VCaP (cell line): ENCODE measurements at regions not wholly inside any gene's neighbourhood (a gene's known extent, or its start where the extent isn't known, plus 50 kb on each side); places are given as distances from the start of the nearest gene placed in this dataset.

Source experiments
- H3K27ac ChIP-seq: fragments of 450-650 bp; 2 replicates; pipeline ENCODE4 v1.5.1; 2017
- TF ChIP-seq, protein P1 (sequence below): fragments of 450-650 bp; conservative IDR thresholded peaks from 2 replicates; pipeline ENCODE4 v1.5.1; 2017; ENCODE audit warnings: mild to moderate bottlenecking, moderate library complexity

DNA sequence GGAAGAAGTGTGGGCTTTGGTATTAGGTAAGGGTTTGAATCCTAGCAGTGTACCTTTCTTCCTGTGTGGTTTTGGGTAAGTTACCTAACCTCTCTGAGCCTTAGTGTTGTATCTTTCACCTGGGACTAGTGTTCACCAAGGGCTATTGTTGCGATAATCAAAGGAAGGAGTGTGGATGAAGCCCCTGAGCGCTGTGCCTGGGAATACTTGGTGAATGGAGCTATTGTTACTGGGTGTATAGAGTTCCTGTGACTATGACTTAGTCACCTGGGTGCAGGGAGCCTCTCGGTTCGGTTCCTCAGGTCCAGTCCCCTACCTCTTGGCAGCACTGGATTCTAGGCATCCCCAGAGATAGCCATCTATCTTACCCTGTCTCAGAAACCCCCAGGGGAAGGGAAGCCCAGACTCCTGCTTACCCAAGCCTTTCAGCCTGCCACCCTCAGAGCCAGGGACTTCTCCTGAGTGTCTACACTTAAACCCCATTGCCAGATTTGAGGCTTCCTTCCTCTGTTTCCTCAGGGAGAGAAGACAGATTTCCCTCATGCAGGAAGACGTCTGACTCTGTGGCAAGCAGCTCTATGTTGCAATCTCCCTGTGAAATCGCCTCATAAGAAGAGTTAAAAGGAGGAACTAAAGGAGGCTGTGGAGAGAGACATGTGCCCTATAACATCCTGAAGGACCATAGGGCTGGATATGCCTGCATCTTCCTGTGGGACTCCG lies 181.0 kb upstream of the PITX1 start:
- H3K27ac ChIP-seq: no peak overlapping the region
- TF ChIP-seq, protein P1, sequence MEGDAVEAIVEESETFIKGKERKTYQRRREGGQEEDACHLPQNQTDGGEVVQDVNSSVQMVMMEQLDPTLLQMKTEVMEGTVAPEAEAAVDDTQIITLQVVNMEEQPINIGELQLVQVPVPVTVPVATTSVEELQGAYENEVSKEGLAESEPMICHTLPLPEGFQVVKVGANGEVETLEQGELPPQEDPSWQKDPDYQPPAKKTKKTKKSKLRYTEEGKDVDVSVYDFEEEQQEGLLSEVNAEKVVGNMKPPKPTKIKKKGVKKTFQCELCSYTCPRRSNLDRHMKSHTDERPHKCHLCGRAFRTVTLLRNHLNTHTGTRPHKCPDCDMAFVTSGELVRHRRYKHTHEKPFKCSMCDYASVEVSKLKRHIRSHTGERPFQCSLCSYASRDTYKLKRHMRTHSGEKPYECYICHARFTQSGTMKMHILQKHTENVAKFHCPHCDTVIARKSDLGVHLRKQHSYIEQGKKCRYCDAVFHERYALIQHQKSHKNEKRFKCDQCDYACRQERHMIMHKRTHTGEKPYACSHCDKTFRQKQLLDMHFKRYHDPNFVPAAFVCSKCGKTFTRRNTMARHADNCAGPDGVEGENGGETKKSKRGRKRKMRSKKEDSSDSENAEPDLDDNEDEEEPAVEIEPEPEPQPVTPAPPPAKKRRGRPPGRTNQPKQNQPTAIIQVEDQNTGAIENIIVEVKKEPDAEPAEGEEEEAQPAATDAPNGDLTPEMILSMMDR: no peak

DNA sequence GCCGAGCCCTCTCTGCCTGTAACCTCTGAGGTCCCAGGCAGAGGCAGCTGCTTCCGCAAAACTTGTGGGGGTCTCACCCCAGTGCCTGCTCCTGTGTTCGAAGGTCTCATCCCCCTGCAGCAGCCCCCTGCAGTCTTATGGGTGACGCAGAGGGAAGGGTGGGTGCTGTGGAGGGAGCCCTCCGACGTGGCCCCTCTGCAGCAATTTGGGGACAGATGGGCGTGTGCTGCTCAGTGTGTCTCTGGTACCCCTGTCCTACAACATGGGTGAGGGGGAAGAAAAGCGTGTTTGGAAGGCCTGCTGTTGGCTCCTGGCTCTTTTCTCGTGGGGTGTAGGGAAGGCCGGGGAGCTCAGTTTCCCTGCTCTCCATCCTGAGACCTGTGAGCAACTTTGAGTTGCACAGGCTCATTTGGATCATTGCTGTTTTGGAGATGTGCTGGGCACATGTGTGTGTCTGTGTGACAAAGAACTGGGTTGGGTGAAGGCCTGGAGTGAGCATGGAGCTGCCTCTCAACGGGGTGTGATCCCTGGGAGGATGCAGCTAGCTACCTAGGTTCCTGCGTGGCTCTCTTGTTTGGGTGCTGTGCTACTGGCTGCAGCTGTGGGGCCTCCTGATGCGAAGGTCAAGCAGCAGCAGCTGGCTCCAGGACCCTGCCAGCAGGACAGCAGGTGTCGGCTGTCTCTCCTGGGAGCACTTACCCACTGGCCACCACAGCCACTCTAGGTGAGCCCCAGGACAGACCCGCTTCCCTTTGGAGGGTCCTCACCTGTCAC lies 179.6 kb upstream of the PITX1 start:
- TF ChIP-seq, protein P1: no peak
- no peak overlapping the region for H3K27ac ChIP-seq

DNA sequence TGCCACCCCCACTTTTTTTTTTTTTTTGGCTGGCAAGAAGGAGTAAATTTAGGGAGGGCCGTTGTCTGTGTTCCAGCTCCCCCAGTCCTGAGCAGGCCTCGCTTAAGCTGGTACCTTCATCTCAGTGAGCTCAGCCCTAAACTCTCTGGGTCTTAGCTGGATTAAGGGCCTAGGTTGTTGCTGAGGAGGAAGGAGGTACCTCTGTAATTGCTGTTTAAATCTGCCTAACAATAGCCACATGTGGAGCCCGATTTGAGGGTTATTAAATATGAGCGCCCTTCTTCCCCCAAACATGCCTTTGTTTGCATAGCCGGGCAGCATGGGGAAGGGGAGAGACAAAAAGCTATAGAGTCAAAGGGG lies 179.0 kb upstream of the PITX1 start:
- H3K27ac ChIP-seq: no peak overlapping the region
- TF ChIP-seq, protein P1: no peak

DNA sequence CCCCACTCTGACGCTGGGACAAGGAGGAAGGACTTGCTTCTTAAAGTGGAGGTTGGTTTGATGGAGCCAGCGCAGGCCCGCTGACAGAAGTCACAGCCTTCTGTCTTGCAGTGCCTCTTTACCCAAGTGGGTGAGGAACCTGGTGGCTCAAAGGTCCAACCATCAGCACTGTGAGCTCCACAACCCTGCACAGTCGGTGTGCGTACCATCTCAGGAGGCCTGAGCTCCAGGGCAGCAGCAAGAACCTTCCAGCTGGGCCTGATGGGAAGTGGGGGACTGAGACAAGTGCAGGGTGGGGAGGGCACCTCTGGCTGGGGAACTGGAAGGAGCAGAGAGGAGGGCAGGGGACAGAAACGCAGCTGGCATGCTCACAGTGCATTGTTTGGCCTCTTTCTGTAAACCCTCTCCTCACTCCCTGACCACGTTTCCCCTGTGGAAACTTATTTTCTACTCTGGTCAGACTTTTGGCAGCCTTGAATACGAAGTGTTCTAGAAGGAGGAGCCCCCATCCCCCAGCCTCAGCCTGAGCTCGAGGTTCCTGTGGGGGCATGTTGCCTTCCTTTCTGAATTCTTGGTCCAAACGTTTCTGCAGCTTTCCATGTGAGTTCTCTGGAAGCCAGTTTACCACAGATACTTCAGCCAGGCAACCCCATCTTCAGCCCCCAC lies 178.5 kb upstream of the PITX1 start:
- TF ChIP-seq, protein P1: no peak
- H3K27ac ChIP-seq: no peak overlapping the region

DNA sequence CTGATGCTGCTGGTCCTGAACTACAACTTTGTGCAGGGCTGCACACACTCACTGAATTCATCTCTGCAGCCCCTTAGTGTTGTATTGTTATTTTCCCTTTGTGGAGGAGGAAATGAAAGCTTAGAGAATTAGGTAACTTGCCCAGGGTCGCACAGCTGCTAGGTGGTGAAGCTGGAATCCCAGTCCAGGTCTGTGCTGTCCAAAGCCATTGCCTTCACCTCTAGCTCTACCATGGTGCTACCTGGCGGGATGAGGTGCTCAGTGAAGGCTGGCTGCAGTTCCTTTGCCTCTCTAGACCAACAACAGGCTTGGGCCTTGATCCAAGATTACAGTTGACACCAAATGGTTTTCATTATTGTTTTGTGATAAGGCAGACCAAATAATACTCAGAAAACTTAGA lies 177.8 kb upstream of the PITX1 start:
- TF ChIP-seq, protein P1: no peak
- H3K27ac ChIP-seq: no peak overlapping the region

DNA sequence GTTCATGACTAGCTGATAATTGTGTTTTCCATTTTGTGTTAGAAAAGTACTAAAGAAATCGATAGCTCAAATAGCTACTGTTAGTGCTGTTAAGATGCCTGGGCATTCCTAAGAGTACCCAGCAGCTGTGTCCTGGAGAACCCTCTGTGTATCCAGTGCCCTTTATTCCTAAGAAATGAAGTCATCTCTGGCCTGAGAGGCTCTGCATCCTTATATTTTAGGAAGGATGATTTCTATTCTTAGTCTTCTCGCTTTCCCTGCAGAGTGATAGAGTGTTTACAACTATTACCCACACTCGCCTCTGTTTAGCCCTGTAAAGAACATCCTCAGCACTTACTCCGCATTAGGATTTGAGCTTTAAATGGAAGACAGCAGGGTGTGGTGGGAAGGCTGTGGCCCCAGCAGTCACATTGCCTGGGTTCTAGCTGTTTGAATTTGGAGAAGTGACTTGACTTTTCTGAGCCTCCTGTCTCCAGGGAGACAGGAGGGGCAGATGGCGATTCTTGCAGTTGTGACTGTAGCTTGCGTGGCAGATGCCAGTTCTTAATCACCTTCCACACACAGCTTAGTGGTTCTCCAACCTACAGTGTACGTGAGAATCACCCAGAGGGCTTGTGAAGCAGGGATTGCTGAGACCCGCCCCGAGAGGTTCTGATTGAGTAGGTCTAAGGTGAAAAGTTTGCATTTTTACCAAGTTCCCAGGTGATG lies 177.2 kb upstream of the PITX1 start:
- H3K27ac ChIP-seq: no peak overlapping the region

More for the DNA sequence above, 177.2 kb upstream of the PITX1 start:
- TF ChIP-seq, protein P1: no peak
